A549 (cell line): ENCODE measurements at regions not wholly inside any gene's neighbourhood (a gene's known extent, or its start where the extent isn't known, plus 50 kb on each side); places are given as distances from the start of the nearest gene placed in this dataset.

Experiments used
- ATAC-seq, 2 experiments: fragments of 200-7000 bp in 1 of 2; fragments of >200 bp in 1 of 2; cut with Nextera tagmentation in 1 of 2; cut with Tn5 transposase in 1 of 2; 3 replicates each; pipeline versions ENCODE4 v1.8.0 to v1.9.1; 2018 to 2020; ENCODE audit warnings: mild to moderate bottlenecking in 1 of 2, moderate library complexity in 1 of 2
- CTCF ChIA-PET: fragments of 300-600 bp; sonication (Branson Sonifier 250); formaldehyde crosslinking; extraction: SDS; loops from one replicate; lab custom pipeline; 2021; ENCODE audit warnings: antibody characterized with exemption, inconsistent platforms; lab: Yijun Ruan, JAX
- POLR2A ChIA-PET: fragments of 350-600 bp; formaldehyde crosslinking; extraction: SDS; loops from one replicate; lab custom pipeline; 2021; ENCODE audit warnings: antibody characterized with exemption, inconsistent platforms; lab: Yijun Ruan, JAX
- DNase-seq, 2 experiments: peaks; one replicate each; pipeline versions ENCODE4 v3.0.0 to v3.0.0-alpha.2; 2011 to 2016; ENCODE audit warnings: low read depth in 1 of 2, low spot score in 1 of 2
- FAIRE-seq: peaks from 2 replicates; lab custom pipeline; 2011; peaks lifted over from hg19 to GRCh38; lab: Jason Lieb, UNC
- H3K27ac ChIP-seq, 2 experiments: fragments of >200 bp; sonication (Bioruptor Twin); formaldehyde crosslinking; 3 replicates each; pipeline ENCODE4 v1.5.1; 2016 to 2017
- H3K4me1 ChIP-seq: fragments of >200 bp; sonication (Bioruptor Twin); formaldehyde crosslinking; 3 replicates; pipeline ENCODE4 v1.6.1; 2016
- H3K4me2 ChIP-seq: fragments of >200 bp; sonication (Bioruptor Twin); formaldehyde crosslinking; 3 replicates; pipeline ENCODE4 v1.6.1; 2016
- H3K4me3 ChIP-seq: fragments of >200 bp; sonication (Bioruptor Twin); formaldehyde crosslinking; 3 replicates; pipeline ENCODE4 v1.5.1; 2016
- H3K9me3 ChIP-seq: fragments of >200 bp; sonication (Bioruptor Twin); formaldehyde crosslinking; 3 replicates; pipeline ENCODE4 v1.6.1; 2016
- CBX2 ChIP-seq: fragments of 200-600 bp; sonication (generic); IDR thresholded peaks from 2 replicates; pipeline ENCODE4 v1.6.1; 2016; ENCODE audit warnings: low read depth, mild to moderate bottlenecking, borderline replicate concordance
- CEBPB ChIP-seq, 2 experiments: fragments of >200 bp in 1 of 2; sonication (Bioruptor Twin) in 1 of 2; formaldehyde crosslinking in 1 of 2; IDR thresholded peaks; 2 replicates each; pipeline ENCODE4 v1.6.1; 2012 to 2016
- CTCF ChIP-seq: fragments of >200 bp; sonication (Bioruptor Twin); formaldehyde crosslinking; IDR thresholded peaks from 3 replicates; pipeline ENCODE4 v1.5.1; 2016
- E2F6 ChIP-seq: IDR thresholded peaks from 2 replicates; pipeline ENCODE4 v1.6.1; 2012; ENCODE audit warnings: low read depth, borderline replicate concordance
- EHMT2 ChIP-seq: fragments of 200-600 bp; sonication (generic); IDR thresholded peaks from 2 replicates; pipeline ENCODE4 v1.6.1; 2016; ENCODE audit warnings: antibody characterized with exemption, low read depth, mild to moderate bottlenecking, moderate library complexity
- ESRRA ChIP-seq: fragments of 150-350 bp; IDR thresholded peaks from 2 replicates; pipeline ENCODE4 v1.6.1; 2014; ENCODE audit warnings: mild to moderate bottlenecking, low read length, borderline replicate concordance
- FOSL2 ChIP-seq, 2 experiments: fragments of 450-650 bp in 1 of 2; fragments of >200 bp in 1 of 2; sonication (Bioruptor Twin) in 1 of 2; formaldehyde crosslinking; IDR thresholded peaks; 2 replicates each; pipeline versions ENCODE4 v1.5.0 to v1.6.1; 2016 to 2020; ENCODE audit warnings: mild to moderate bottlenecking in 1 of 2, moderate library complexity in 1 of 2
- GATA3 ChIP-seq: IDR thresholded peaks from 2 replicates; pipeline ENCODE4 v1.6.1; 2012; ENCODE audit warnings: borderline replicate concordance
- HDAC2 ChIP-seq: fragments of 200-600 bp; sonication (generic); IDR thresholded peaks from 2 replicates; pipeline ENCODE4 v1.6.1; 2016
- HES2 ChIP-seq: fragments of >200 bp; sonication (Bioruptor Twin); formaldehyde crosslinking; IDR thresholded peaks from 2 replicates; pipeline ENCODE4 v1.6.1; 2016
- HEYL ChIP-seq: fragments of 250-450 bp; sonication (Bioruptor Pico); IDR thresholded peaks from 2 replicates; pipeline ENCODE4 v1.8.0; 2021; ENCODE audit warnings: mild to moderate bottlenecking, moderate library complexity
- HMGXB4 ChIP-seq: fragments of 250-450 bp; sonication (Bioruptor Pico); IDR thresholded peaks from 2 replicates; pipeline ENCODE4 v1.5.0; 2021; ENCODE audit warnings: mild to moderate bottlenecking, moderate library complexity, borderline replicate concordance
- HOXA7 ChIP-seq: fragments of 250-450 bp; sonication (Bioruptor Pico); IDR thresholded peaks from 2 replicates; pipeline ENCODE4 v1.5.0; 2020; ENCODE audit warnings: mild to moderate bottlenecking, moderate library complexity
- HOXB5 ChIP-seq: fragments of 250-450 bp; sonication (Bioruptor Pico); IDR thresholded peaks from 2 replicates; pipeline ENCODE4 v1.5.0; 2020; ENCODE audit warnings: mild to moderate bottlenecking, moderate library complexity
- KDM1A ChIP-seq: fragments of 200-600 bp; sonication (generic); IDR thresholded peaks from 2 replicates; pipeline ENCODE4 v1.6.1; 2016; ENCODE audit warnings: low read depth, mild to moderate bottlenecking
- KDM5A ChIP-seq: fragments of 200-600 bp; sonication (generic); IDR thresholded peaks from 2 replicates; pipeline ENCODE4 v1.6.1; 2016; ENCODE audit warnings: antibody characterized with exemption, mild to moderate bottlenecking
- MYC ChIP-seq: IDR thresholded peaks from 2 replicates; pipeline ENCODE4 v1.6.1; 2012; ENCODE audit warnings: mild to moderate bottlenecking, inconsistent platforms, low read length, improper control_type of control experiment, borderline replicate concordance
- PHF8 ChIP-seq: fragments of 200-600 bp; sonication (generic); IDR thresholded peaks from 2 replicates; pipeline ENCODE4 v1.6.1; 2016; ENCODE audit warnings: low read depth, mild to moderate bottlenecking, antibody characterized with exemption, moderate library complexity, borderline replicate concordance
- RAD21 ChIP-seq, 2 experiments: fragments of >200 bp in 1 of 2; sonication (Bioruptor Twin) in 1 of 2; formaldehyde crosslinking in 1 of 2; IDR thresholded peaks in 1 of 2; conservative IDR thresholded peaks in 1 of 2; 2 replicates in 1 of 2; 3 replicates in 1 of 2; pipeline ENCODE4 v1.6.1; 2012 to 2018; ENCODE audit warnings: inconsistent platforms in 1 of 2
- RARB ChIP-seq: fragments of 250-450 bp; sonication (Bioruptor Pico); IDR thresholded peaks from 2 replicates; pipeline ENCODE4 v1.8.0; 2021; ENCODE audit warnings: mild to moderate bottlenecking, moderate library complexity
- RFX5 ChIP-seq: fragments of 450-650 bp; IDR thresholded peaks from 2 replicates; pipeline ENCODE4 v1.7.1; 2014; ENCODE audit warnings: antibody characterized with exemption, mild to moderate bottlenecking, moderate library complexity
- RNF2 ChIP-seq: fragments of 200-600 bp; sonication (generic); IDR thresholded peaks from 2 replicates; pipeline ENCODE4 v1.6.1; 2016; ENCODE audit warnings: low read depth, mild to moderate bottlenecking, antibody characterized with exemption, moderate library complexity, borderline replicate concordance
- SMC3 ChIP-seq: fragments of >200 bp; sonication (Bioruptor Twin); formaldehyde crosslinking; IDR thresholded peaks from 3 replicates; pipeline ENCODE4 v1.6.1; 2018; ENCODE audit warnings: inconsistent platforms
- SREBF2 ChIP-seq: fragments of 450-650 bp; IDR thresholded peaks from 2 replicates; pipeline ENCODE4 v1.6.1; 2014; ENCODE audit warnings: mild to moderate bottlenecking, moderate library complexity
- ZC3H11A ChIP-seq: fragments of 450-650 bp; IDR thresholded peaks from 2 replicates; pipeline ENCODE4 v1.6.1; 2014; ENCODE audit warnings: antibody characterized with exemption, mild to moderate bottlenecking
- ZNF302 ChIP-seq: fragments of 250-450 bp; sonication (Bioruptor Pico); IDR thresholded peaks from 2 replicates; pipeline ENCODE4 v1.9.0; 2021; ENCODE audit warnings: inconsistent platforms, mild to moderate bottlenecking, moderate library complexity
- WGBS: methylation state at CpG from one replicate; pipeline ENCODE4 v1.1.6; 2017; ENCODE audit errors: missing lambda C conversion rate; 5-methylcytosine and 5-hydroxymethylcytosine counted together

- TF ChIP-seq HOXA7 (CRISPR knock-in tag), result no peak
- no peak for TF ChIP-seq RAD21 (conservative IDR thresholded peaks at IDR 0.05 in 1 of 2, IDR thresholded peaks at IDR 0.05 in 1 of 2)
These were observed 66.4 kb downstream of the ATOH1 start (continued) for GRCh38 chr4:93894995-93895394.

- TF ChIP-seq HDAC2, result no peak
- TF ChIP-seq PHF8, result no peak
- TF ChIP-seq GATA3, result no peak
- TF ChIP-seq ZC3H11A, result no peak
- TF ChIP-seq KDM1A, result no peak
- no peak for TF ChIP-seq ESRRA
- TF ChIP-seq CBX2, result no peak
- TF ChIP-seq HMGXB4, result no peak
- no peak for TF ChIP-seq RNF2
- TF ChIP-seq FOSL2 (IDR thresholded peaks at IDR 0.05), result no peak
- TF ChIP-seq FOSL2 (CRISPR knock-in tag; IDR thresholded peaks at IDR 0.05), result no peak
- TF ChIP-seq HEYL (CRISPR knock-in tag), result no peak
- no peak for TF ChIP-seq E2F6
- no peak for TF ChIP-seq RFX5
- no peak for TF ChIP-seq HOXB5 (CRISPR knock-in tag)
- H3K9me3 ChIP-seq, result no peaks in the 10 kb centered on the region
- ChIA-PET CTCF (no interaction called here), POLR2A (no interaction called here)
- FAIRE-seq (no peak), ATAC-seq (no peak), DNase-seq (no peak)
- WGBS, result 0% methylated on average over 1 of the region's 1 CpG
- H3K4me1 ChIP-seq, result no peaks in the 10 kb centered on the region
- no peak overlapping the region for H3K4me2 ChIP-seq
- H3K27ac ChIP-seq, result no peak overlapping the region
- no peak overlapping the region for H3K4me3 ChIP-seq
These were observed 68.0 kb downstream of the ATOH1 start for GRCh38 chr4:93896516-93896915.

GRCh38 chr4:93897559-93897958 is 69.0 kb downstream of the ATOH1 start:
- 0% methylated on average over 1 of the region's 1 CpG for WGBS
- Histone ChIP-seq H3K4me3 (no peak overlapping the region), H3K27ac (no peak overlapping the region), H3K4me2 (no peak overlapping the region), H3K4me1 (no peaks in the 10 kb centered on the region), H3K9me3 (no peaks in the 10 kb centered on the region)
- FAIRE-seq, result no peak
- ATAC-seq, result peak; percentile 64 to 69; a peak in 5 of 6 replicates
- no peak for TF ChIP-seq HES2
- no peak for TF ChIP-seq RARB (CRISPR knock-in tag)
- peak; percentile 29; the same call in 2 of the 3 replicates for TF ChIP-seq CTCF
- no peak for TF ChIP-seq HEYL (CRISPR knock-in tag)
- no peak for TF ChIP-seq PHF8
- no peak for TF ChIP-seq SREBF2
- TF ChIP-seq EHMT2, result no peak
- no peak for TF ChIP-seq MYC
- no peak for TF ChIP-seq ZNF302
- 0 out of 3 replicates have a peak, but pooled peaks have one; percentile 20 for TF ChIP-seq SMC3
- no peak for TF ChIP-seq CEBPB (IDR thresholded peaks at IDR 0.05)
- TF ChIP-seq KDM5A, result no peak
- CTCF ChIA-PET, result interaction anchor here (0.6 kb wide), 1 partner anchor 1875 kb away, joined by 3 read pairs; no protein-coding TSS in a partner anchor
- POLR2A ChIA-PET, result no interaction called here
- DNase-seq, result peak; percentile 7
